H1 (cell line): ENCODE measurements at regions not wholly inside any gene's neighbourhood (a gene's known extent, or its start where the extent isn't known, plus 50 kb on each side); places are given as distances from the start of the nearest gene placed in this dataset.
A peak's percentile ranks its signal among the peaks of the same experiment; 100 is the strongest.

ENCODE experiments used
- CTCF ChIA-PET: fragments of 300-600 bp; sonication (Branson Sonifier 250); formaldehyde crosslinking; loops from one replicate; lab custom pipeline; 2021; ENCODE audit not compliant: partially characterized antibody; lab: Charles Lee
- POLR2A ChIA-PET: fragments of 300-600 bp; sonication (Branson Sonifier 250); formaldehyde crosslinking; loops from one replicate; lab custom pipeline; 2021; ENCODE audit warnings: inconsistent platforms; ENCODE audit not compliant: partially characterized antibody; lab: Charles Lee
- DNase-seq, 2 experiments: peaks; one replicate each; pipeline versions ENCODE4 v3.0.0 to v3.0.0-alpha.2; 2010 to 2022; ENCODE audit warnings: low spot score in 2 of 2, low read depth in 1 of 2, mixed read lengths in 1 of 2
- FAIRE-seq: peaks from 2 replicates; lab custom pipeline; 2011; peaks lifted over from hg19 to GRCh38; lab: Jason Lieb, UNC
- H2AFZ ChIP-seq: 2 replicates; pipeline ENCODE4 v1.8.1; 2012; ENCODE audit warnings: low read length, inconsistent platforms
- H2AK5ac ChIP-seq: 2 replicates; pipeline ENCODE4 v1.6.1; 2013; ENCODE audit warnings: low read depth, low read length
- H2BK120ac ChIP-seq: replicated peaks from 2 replicates; pipeline ENCODE3; 2013; ENCODE audit warnings: low read depth, low read length, inconsistent platforms
- H2BK12ac ChIP-seq: 2 replicates; pipeline ENCODE4 v1.6.1; 2013; ENCODE audit warnings: low read depth, low read length
- H2BK15ac ChIP-seq: 2 replicates; pipeline ENCODE4 v1.6.1; 2013; ENCODE audit warnings: low read length
- H2BK20ac ChIP-seq: 2 replicates; pipeline ENCODE4 v1.6.1; 2013; ENCODE audit warnings: low read length
- H2BK5ac ChIP-seq: 2 replicates; pipeline ENCODE4 v1.6.1; 2013; ENCODE audit warnings: low read depth, low read length
- H3K14ac ChIP-seq: 2 replicates; pipeline ENCODE4 v1.6.1; 2013; ENCODE audit warnings: inconsistent platforms; ENCODE audit not compliant: insufficient read length
- H3K18ac ChIP-seq: 2 replicates; pipeline ENCODE4 v1.6.1; 2013; ENCODE audit warnings: low read length; ENCODE audit errors: extremely low read depth
- H3K23ac ChIP-seq: 2 replicates; pipeline ENCODE4 v1.6.1; 2013; ENCODE audit warnings: inconsistent platforms; ENCODE audit not compliant: insufficient read length
- H3K23me2 ChIP-seq: 2 replicates; pipeline ENCODE4 v1.6.1; 2013; ENCODE audit warnings: low read depth, low read length
- H3K27ac ChIP-seq: 2 replicates; pipeline ENCODE4 v1.6.1; 2011; ENCODE audit warnings: low read depth, low read length, inconsistent platforms
- H3K27me3 ChIP-seq, 4 experiments: replicated peaks in 1 of 4; 1 replicate in 1 of 4; 2 replicates in 3 of 4; pipeline versions ENCODE4 v1.6.1 to v1.8.1; 2011 to 2013; ENCODE audit warnings: low read length in 3 of 4, mild to moderate bottlenecking in 3 of 4, inconsistent platforms in 2 of 4, mixed read lengths in 2 of 4, moderate library complexity in 1 of 4; ENCODE audit not compliant: control insufficient read depth in 3 of 4, insufficient read depth in 3 of 4; ENCODE audit errors: extremely low read depth in 1 of 4
- H3K36me3 ChIP-seq, 4 experiments: 2 replicates each; pipeline versions ENCODE4 v1.6.1 to v1.8.1; 2011 to 2013; ENCODE audit warnings: mild to moderate bottlenecking in 4 of 4, low read length in 3 of 4, moderate library complexity in 2 of 4, control low read depth in 1 of 4, inconsistent platforms in 1 of 4; ENCODE audit not compliant: insufficient read depth in 4 of 4, control insufficient read depth in 2 of 4
- H3K4ac ChIP-seq: replicated peaks from 2 replicates; pipeline ENCODE3; 2013; ENCODE audit warnings: low read length, low read depth, mixed read lengths, inconsistent platforms; ENCODE audit not compliant: insufficient read length
- H3K4me1 ChIP-seq, 4 experiments: replicated peaks in 1 of 4; 1 replicate in 1 of 4; 2 replicates in 3 of 4; pipeline versions ENCODE4 v1.6.1 to v1.8.1; 2011 to 2013; ENCODE audit warnings: low read length in 3 of 4, inconsistent platforms in 2 of 4, mixed read lengths in 1 of 4; ENCODE audit not compliant: insufficient read depth in 4 of 4, control insufficient read depth in 3 of 4
- H3K4me2 ChIP-seq, 2 experiments: 2 replicates each; pipeline versions ENCODE4 v1.6.1 to v1.8.1; 2011 to 2013; ENCODE audit warnings: low read depth in 2 of 2, low read length in 2 of 2, control low read depth in 1 of 2, inconsistent platforms in 1 of 2, mild to moderate bottlenecking in 1 of 2; ENCODE audit not compliant: insufficient read depth in 1 of 2
- H3K4me3 ChIP-seq, 4 experiments: fragments of 200-600, 300-600 bp in 1 of 4; sonication (generic), shearing (Covaris generic), sonication (Bioruptor Twin) in 1 of 4; 2 replicates each; pipeline versions ENCODE4 v1.5.1 to v1.8.1; 2011 to 2016; ENCODE audit warnings: low read length in 4 of 4, low read depth in 3 of 4, control low read depth in 2 of 4, inconsistent platforms in 2 of 4, mild to moderate bottlenecking in 2 of 4, mixed read lengths in 1 of 4, moderate library complexity in 1 of 4; ENCODE audit not compliant: insufficient read depth in 2 of 4; ENCODE audit errors: extremely low read depth in 1 of 4
- H3K56ac ChIP-seq: replicated peaks from 2 replicates; pipeline ENCODE3; 2013; ENCODE audit warnings: low read depth, mild to moderate bottlenecking, mixed read lengths, low read length, inconsistent platforms; ENCODE audit not compliant: insufficient read length
- H3K79me1 ChIP-seq: 2 replicates; pipeline ENCODE4 v1.6.1; 2013; ENCODE audit warnings: low read depth, low read length, control low read depth
- H3K79me2 ChIP-seq, 2 experiments: 2 replicates each; pipeline versions ENCODE4 v1.6.1 to v1.8.1; 2012 to 2013; ENCODE audit warnings: low read length in 2 of 2, mild to moderate bottlenecking in 2 of 2, inconsistent platforms in 1 of 2; ENCODE audit not compliant: insufficient read depth in 2 of 2, control insufficient read depth in 1 of 2
- H3K9ac ChIP-seq, 4 experiments: replicated peaks in 1 of 4; 1 replicate in 1 of 4; 2 replicates in 3 of 4; pipeline versions ENCODE4 v1.6.1 to v1.8.1; 2011 to 2013; ENCODE audit warnings: low read depth in 3 of 4, low read length in 3 of 4, control low read depth in 2 of 4, mild to moderate bottlenecking in 2 of 4, moderate library complexity in 2 of 4, inconsistent platforms in 1 of 4; ENCODE audit errors: extremely low read depth in 1 of 4
- H3K9me3 ChIP-seq, 2 experiments: 2 replicates each; pipeline versions ENCODE4 v1.6.1 to v1.8.1; 2012 to 2013; ENCODE audit warnings: mild to moderate bottlenecking in 2 of 2, moderate library complexity in 2 of 2, control low read depth in 1 of 2, inconsistent platforms in 1 of 2, low read depth in 1 of 2, low read length in 1 of 2, mixed read lengths in 1 of 2; ENCODE audit not compliant: insufficient read depth in 2 of 2
- H4K20me1 ChIP-seq, 2 experiments: replicated peaks in 1 of 2; 2 replicates each; pipeline versions ENCODE3 to v1.8.1; 2011 to 2013; ENCODE audit warnings: inconsistent platforms in 2 of 2, low read length in 2 of 2, mild to moderate bottlenecking in 1 of 2; ENCODE audit not compliant: insufficient read depth in 2 of 2, control insufficient read depth in 1 of 2
- H4K5ac ChIP-seq: 2 replicates; pipeline ENCODE4 v1.6.1; 2013; ENCODE audit warnings: low read length, low read depth, mixed read lengths, inconsistent platforms; ENCODE audit not compliant: insufficient read length
- H4K8ac ChIP-seq: 2 replicates; pipeline ENCODE4 v1.8.0; 2013; ENCODE audit warnings: mild to moderate bottlenecking, moderate library complexity, low read length, inconsistent platforms; ENCODE audit not compliant: insufficient read depth; ENCODE audit errors: extremely low read depth
- H4K91ac ChIP-seq: replicated peaks from 2 replicates; pipeline ENCODE3; 2013; ENCODE audit warnings: low read length, mixed read lengths, inconsistent platforms; ENCODE audit not compliant: insufficient read length
- BRCA1 ChIP-seq: IDR thresholded peaks from 2 replicates; pipeline ENCODE4 v1.6.1; 2012; ENCODE audit warnings: low read depth, low read length, improper control_type of control experiment
- CBX8 ChIP-seq: fragments of 300-800, 300-1000 bp; sonication (generic); IDR thresholded peaks from 2 replicates; pipeline ENCODE4 v1.7.1; 2016; ENCODE audit warnings: low read depth, low read length, borderline replicate concordance
- CREB1 ChIP-seq: IDR thresholded peaks from 2 replicates; pipeline ENCODE4 v1.6.1; 2012; ENCODE audit warnings: inconsistent platforms
- NRF1 ChIP-seq: IDR thresholded peaks from 2 replicates; pipeline ENCODE4 v1.6.1; 2011; ENCODE audit warnings: mild to moderate bottlenecking, low read depth, low read length, improper control_type of control experiment
- RXRA ChIP-seq: IDR thresholded peaks from 2 replicates; pipeline ENCODE4 v1.6.1; 2011; ENCODE audit warnings: low read depth, mild to moderate bottlenecking, low read length, moderate library complexity; ENCODE audit not compliant: insufficient read depth
- SIX5 ChIP-seq: IDR thresholded peaks from 2 replicates; pipeline ENCODE4 v1.6.1; 2011; ENCODE audit warnings: mild to moderate bottlenecking, low read depth, low read length
- TCF12 ChIP-seq: IDR thresholded peaks from 2 replicates; pipeline ENCODE4 v1.6.1; 2011; ENCODE audit warnings: low read depth, mild to moderate bottlenecking, low read length
- WGBS, 2 experiments: shearing (Covaris generic) in 1 of 2; methylation state at CpG; one replicate each; pipeline versions ENCODE4 v1.1.6 to v1.1.7; 2013 to 2015; ENCODE audit warnings: low lambda C conversion rate in 2 of 2, mixed read lengths in 2 of 2, inconsistent platforms in 1 of 2, low coverage in 1 of 2, missing lambda C conversion rate in 1 of 2; ENCODE audit not compliant: insufficient replicate concordance in 2 of 2, insufficient coverage in 1 of 2, insufficient read length in 1 of 2; ENCODE audit errors: extremely low coverage in 1 of 2, missing lambda C conversion rate in 1 of 2; 5-methylcytosine and 5-hydroxymethylcytosine counted together

DNA sequence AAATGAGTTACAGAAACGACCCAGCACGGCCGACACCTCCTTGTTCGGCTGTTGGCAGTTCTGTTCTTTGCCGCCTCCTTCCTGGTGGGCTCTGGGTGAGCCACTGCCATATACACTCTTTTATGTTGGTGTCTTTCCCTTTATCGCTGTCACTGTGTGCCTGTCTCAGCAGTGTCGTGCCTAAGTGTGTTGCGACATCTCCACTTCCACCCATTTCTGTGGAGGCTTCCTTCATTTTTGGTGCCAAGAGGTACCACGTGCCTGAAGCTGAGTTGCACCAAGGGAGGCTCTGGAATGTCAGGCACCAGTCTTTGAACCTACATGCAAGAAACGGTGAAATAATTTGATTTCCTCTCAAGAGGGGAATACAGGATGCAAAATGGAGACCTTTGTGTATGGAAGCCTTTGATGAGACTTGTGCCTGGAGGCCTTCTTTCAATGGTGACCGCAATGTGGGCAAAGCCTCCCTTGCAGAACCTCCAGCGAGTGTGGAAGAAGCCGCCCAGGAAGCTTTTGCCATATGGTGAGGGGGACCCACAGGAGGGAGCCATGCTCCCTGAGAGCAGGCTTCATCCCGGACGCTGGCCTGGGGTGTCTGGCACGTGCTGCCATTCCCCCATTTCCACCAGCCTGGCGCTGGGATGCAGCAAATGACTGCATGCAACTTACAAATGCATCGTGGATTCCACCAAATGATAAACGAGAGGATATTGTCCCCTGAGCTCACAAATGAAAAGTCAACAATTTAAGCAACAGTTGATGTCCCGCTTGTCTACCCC, 136.2 kb downstream of the TEX29 start:
- H3K9me3 ChIP-seq: peaks cover 0 to 9% of the 10 kb centered on the region in 2 experiments; a peak in 3 of 4 replicates
- no peak overlapping the region; the same call in 1 of the 2 replicates for H4K8ac ChIP-seq
- no peak overlapping the region for H3K27ac ChIP-seq
- DNase-seq (no peak), FAIRE-seq (no peak)
- CTCF ChIA-PET: interaction anchor here (0.6 to 1.3 kb wide), 2 partner anchors 15 to 503 kb away, joined by 3 to 9 read pairs; no protein-coding TSS in a partner anchor
- H3K4me1 ChIP-seq: peaks cover 0 to 2% (median under 1%) of the 10 kb centered on the region in 4 experiments; a peak in 2 of 7 replicates
- H2BK12ac ChIP-seq: no peak overlapping the region
- no peaks in the 10 kb centered on the region for H3K79me1 ChIP-seq
- H4K91ac ChIP-seq: no peak overlapping the region
- H3K27me3 ChIP-seq: no peaks in the 10 kb centered on the region
- no peak overlapping the region for H3K4me2 ChIP-seq
- no peak overlapping the region for H3K4me3 ChIP-seq
- no peak overlapping the region for H4K5ac ChIP-seq
- no peak overlapping the region for H3K56ac ChIP-seq
- no peak overlapping the region for H2AK5ac ChIP-seq
- H3K79me2 ChIP-seq: no peaks in the 10 kb centered on the region
- H4K20me1 ChIP-seq: no peaks in the 10 kb centered on the region
- 91% methylated on average over 20 of the region's 20 CpGs; no CpG with 5 or more reads in 1 of the 2 experiments for WGBS, 2 experiments
- H2BK20ac ChIP-seq: no peak overlapping the region
- POLR2A ChIA-PET: no interaction called here
- H3K14ac ChIP-seq: no peak overlapping the region
- no peak overlapping the region for H2BK15ac ChIP-seq
- no peak overlapping the region for H3K4ac ChIP-seq
- H3K36me3 ChIP-seq: no peaks in the 10 kb centered on the region
- no peaks in the 10 kb centered on the region for H3K23me2 ChIP-seq
- peak overlapping the region in 1 of 4 experiments; percentile 2; a peak in 2 of 7 replicates for H3K9ac ChIP-seq
- H2AFZ ChIP-seq: no peak overlapping the region
- H3K18ac ChIP-seq: no peak overlapping the region
- no peak overlapping the region for H2BK120ac ChIP-seq
- H2BK5ac ChIP-seq: no peak overlapping the region
- H3K23ac ChIP-seq: no peak overlapping the region
- TF ChIP-seq BRCA1 (no peak), CREB1 (no peak), TCF12 (no peak), SIX5 (no peak), RXRA (no peak), CBX8 (no peak), NRF1 (no peak)
- TF ChIP-seq, all 59 proteins: peak for 0
